SIG-M5 treated with dmso at 0.1 percent for 504 hours (cell line): ENCODE measurements at regions not wholly inside any gene's neighbourhood (a gene's known extent, or its start where the extent isn't known, plus 50 kb on each side); places are given as distances from the start of the nearest gene placed in this dataset.

Source experiments
- DNase-seq: peaks from one replicate; lab custom pipeline; 2025; ENCODE audit not compliant: unreplicated experiment; lab: John Stamatoyannopoulos, UW

DNA sequence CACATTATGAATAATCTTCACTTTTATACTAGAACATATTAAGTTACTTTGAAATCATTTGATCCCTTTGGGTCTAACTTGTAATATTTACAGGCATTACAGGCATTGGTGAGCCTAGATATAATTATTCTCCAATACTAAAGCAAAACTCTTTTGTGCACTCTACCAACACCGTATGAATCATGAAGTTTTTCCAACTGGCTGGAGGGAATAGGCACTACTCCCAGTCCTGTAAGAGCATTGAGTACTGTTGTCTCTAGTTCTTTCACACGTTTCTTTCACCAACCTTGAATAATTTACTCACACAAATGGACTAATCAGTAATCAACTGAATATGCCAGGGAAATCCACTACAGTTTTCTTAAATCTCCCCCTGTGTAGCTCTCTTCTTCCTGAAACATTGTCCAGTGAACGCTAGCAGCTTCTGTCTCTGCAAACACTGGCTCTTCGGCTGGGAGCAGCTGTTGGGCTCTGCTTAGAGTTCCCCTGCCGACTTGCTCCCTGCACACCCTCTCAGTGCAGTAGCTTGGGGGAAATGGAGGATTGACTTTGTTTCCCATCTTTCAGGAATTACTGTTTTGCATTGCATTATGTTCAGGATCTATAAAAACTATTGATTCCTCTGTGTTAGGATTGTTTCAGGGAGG is 476.7 kb downstream of the RFC3 start:
- DNase-seq: no peak

GRCh38 chr13:34300559-34300958 is 482.6 kb downstream of the RFC3 start:
- no peak for DNase-seq

- DNase-seq: no peak
These were observed 484.6 kb downstream of the RFC3 start for GRCh38 chr13:34302596-34302995.

- no peak for DNase-seq
These were observed 485.4 kb downstream of the RFC3 start for GRCh38 chr13:34303346-34303745.

GRCh38 chr13:34307607-34308006 is 489.7 kb downstream of the RFC3 start:
- DNase-seq: no peak

GRCh38 chr13:34308725-34309124 is 490.8 kb downstream of the RFC3 start:
- no peak for DNase-seq

GRCh38 chr13:34310539-34310938 is 492.6 kb downstream of the RFC3 start:
- DNase-seq: no peak

- DNase-seq: no peak
These were observed 493.3 kb downstream of the RFC3 start for GRCh38 chr13:34311251-34311650.

DNA sequence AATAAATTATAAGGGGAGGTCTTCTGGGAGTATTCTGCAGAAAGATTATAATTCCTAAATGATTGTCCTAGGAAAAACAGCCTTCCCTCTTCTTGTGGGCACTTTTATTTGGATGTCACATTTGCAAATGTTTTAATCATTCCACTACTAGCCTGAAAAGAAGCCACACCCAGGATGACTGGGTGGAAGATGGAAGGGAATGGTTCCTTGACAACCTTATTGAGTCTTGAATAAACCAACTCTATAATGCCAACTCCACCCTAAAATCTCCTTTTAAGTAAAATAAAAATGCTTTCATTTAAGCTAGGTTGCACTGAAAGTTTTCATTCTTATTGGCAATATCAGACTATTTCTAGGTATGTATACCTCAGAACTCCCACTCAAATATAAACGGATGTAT is 494.6 kb downstream of the RFC3 start:
- DNase-seq: no peak

DNA sequence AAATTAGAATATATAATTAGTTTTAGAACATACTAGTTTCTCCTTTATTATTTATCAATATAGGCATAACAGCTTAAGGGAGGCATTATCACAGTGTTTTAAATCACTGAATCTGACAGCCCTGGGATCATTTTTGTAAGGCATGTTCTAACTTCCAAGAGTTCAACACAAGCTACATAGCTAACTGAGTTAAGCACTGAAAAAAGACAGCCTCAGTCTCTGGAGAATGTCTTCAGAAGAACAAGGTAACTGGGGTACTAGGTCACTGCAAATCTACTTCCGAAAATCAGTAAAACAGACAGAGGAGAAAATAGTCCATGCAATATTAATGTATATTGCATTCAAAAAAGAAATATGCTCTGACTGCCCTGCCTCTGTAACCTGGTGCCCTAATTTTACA is 502.1 kb downstream of the RFC3 start:
- DNase-seq: no peak

DNA sequence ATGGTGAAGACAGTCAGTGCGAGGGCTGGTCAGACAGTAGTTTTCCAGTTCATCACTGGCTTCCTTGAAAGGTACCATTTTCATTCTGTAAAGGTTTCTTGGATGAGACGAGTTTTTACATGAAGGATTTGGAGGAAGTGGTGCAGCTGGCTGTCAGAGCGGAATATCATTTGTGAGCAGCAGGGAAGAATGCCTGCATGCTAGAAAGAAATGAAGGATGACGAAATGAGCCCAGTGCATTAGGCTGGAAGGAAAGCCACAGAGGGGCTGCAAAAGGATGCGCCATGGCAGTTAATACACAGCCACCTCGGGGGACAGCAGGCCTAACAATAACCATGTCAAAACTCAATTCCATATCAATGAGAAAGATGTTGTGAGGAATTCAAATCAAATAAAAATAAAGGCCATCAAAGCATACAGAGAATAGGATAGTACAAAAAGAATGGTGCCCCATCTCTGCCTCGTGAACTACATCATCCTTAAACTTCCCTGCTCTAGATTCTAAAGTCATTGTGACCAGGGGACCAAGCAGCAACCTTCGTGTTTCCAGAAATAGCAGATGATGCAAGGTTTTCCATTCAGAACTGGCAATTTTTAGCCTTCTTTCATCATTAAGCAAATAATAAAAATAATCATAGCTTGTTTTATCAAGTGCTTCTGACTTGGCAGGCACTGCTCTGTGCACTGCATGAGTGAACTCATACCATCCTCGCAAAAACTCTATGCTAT is 504.2 kb downstream of the RFC3 start:
- no peak for DNase-seq

DNA sequence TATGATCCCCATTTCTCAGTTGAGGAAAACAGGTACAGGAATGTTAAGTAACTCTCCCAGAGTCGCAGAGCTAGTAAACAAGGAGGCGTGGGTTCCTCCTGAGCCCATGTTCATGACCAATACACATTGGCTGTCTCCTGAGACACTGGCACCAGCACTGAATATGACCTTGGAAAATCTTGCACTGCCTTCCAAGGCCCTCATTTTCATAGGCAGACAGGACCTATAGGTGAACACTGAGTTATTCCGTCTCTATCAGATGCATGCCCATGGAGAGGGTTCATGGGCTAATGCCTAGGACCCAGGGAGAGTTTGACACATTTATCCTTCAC is 504.8 kb downstream of the RFC3 start:
- DNase-seq: no peak

- no peak for DNase-seq
These were observed 517.4 kb downstream of the RFC3 start for GRCh38 chr13:34335014-34336007.

- no peak for DNase-seq
These were observed 520.2 kb downstream of the RFC3 start for GRCh38 chr13:34338102-34338501.

- no peak for DNase-seq
These were observed 522.6 kb downstream of the RFC3 start for GRCh38 chr13:34340534-34340933.

- no peak for DNase-seq
These were observed 525.5 kb downstream of the RFC3 start for GRCh38 chr13:34343413-34343940.

GRCh38 chr13:34344816-34345215 is 526.9 kb downstream of the RFC3 start:
- DNase-seq: no peak

DNA sequence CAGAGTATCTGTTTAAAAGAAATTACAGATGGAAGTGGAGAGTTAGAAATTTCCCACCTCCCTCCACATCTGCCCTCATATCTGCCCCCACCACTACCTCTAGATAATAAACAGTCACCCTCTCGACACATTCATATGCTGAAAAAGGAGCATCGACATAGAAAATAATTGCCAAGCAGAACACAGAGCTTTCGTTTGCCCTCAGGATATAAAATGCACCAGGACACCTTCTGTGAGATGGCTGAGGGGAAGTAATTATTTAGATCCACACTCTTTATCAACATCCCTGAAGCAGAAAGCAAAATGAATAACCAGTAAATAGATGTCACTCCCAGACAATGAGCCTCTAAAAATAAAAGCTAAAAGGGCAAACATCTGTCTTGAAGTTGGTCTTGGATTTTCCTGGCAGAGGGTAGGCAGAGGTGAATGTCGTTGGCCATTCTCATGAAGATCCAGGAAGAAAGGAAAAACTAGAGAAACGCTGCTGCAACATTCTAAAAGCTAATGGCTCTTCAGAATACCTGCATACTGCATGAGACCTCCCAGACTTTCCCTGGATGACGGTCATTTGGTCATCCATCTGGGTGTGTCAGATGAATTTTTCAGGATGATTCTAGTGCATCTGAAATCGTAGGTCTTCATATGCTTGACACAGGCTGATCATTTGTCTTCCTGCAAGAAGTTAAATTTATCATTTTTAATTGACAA is 527.5 kb downstream of the RFC3 start:
- DNase-seq: no peak

DNA sequence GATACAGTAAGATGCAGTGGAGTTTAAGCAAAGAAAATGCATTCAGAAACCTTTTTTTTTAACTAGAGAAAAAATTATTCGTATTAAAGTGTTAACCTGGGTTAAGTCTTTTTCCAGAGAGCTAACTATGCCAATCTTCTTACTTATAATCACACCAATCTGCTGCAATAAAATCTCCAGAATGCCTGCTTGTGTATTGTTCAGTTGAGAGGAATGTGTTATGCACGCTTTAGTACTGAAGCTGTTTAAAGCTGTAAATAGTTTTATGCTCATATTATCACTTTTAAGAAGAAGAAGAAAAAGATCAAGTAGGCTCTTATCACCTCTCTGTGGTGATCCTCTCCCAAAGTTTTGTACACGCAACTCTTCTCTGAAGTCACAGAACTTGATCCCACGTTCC is 528.7 kb downstream of the RFC3 start:
- no peak for DNase-seq

- peak; percentile 68 for DNase-seq
These were observed 530.0 kb downstream of the RFC3 start for GRCh38 chr13:34347784-34348573.
